NCI-H524 treated with DMSO at 0.1 percent for 48 hours (cell line): ENCODE measurements at regions not wholly inside any gene's neighbourhood (a gene's known extent, or its start where the extent isn't known, plus 50 kb on each side); places are given as distances from the start of the nearest gene placed in this dataset.

Experiments used
- DNase-seq: peaks from one replicate; lab custom pipeline; 2025; lab: John Stamatoyannopoulos, UW

- no peak for DNase-seq
Observed at GRCh38 chr2:162963156-162963555, 124.6 kb upstream of the KCNH7 start.

GRCh38 chr2:162945785-162946184, 107.2 kb upstream of the KCNH7 start:
- no peak for DNase-seq

GRCh38 chr2:162938387-162938786, 99.8 kb upstream of the KCNH7 start:
- no peak for DNase-seq

- no peak for DNase-seq
Observed at GRCh38 chr2:162934191-162934590, 95.6 kb upstream of the KCNH7 start.

- DNase-seq: no peak
Observed at GRCh38 chr2:162932416-162932815, 93.8 kb upstream of the KCNH7 start.

GRCh38 chr2:162929571-162929970, 91.0 kb upstream of the KCNH7 start:
- no peak for DNase-seq

- no peak for DNase-seq
Observed at GRCh38 chr2:162928356-162928755, 89.8 kb upstream of the KCNH7 start.

- no peak for DNase-seq
Observed at GRCh38 chr2:162926907-162927306, 88.3 kb upstream of the KCNH7 start.

- no peak for DNase-seq
Observed at GRCh38 chr2:162926501-162926900, 87.9 kb upstream of the KCNH7 start.

GRCh38 chr2:162925595-162925994, 87.0 kb upstream of the KCNH7 start:
- DNase-seq: no peak

- DNase-seq: no peak
Observed at GRCh38 chr2:162919111-162919510, 80.5 kb upstream of the KCNH7 start.

- no peak for DNase-seq
Observed at GRCh38 chr2:162917626-162918025, 79.1 kb upstream of the KCNH7 start.

GRCh38 chr2:162916286-162916801, 77.8 kb upstream of the KCNH7 start:
- DNase-seq: no peak

- no peak for DNase-seq
Observed at GRCh38 chr2:162915858-162916257, 77.3 kb upstream of the KCNH7 start.

GRCh38 chr2:162914161-162914560, 75.6 kb upstream of the KCNH7 start:
- no peak for DNase-seq

GRCh38 chr2:162912787-162913186, 74.2 kb upstream of the KCNH7 start:
- DNase-seq: no peak

- no peak for DNase-seq
Observed at GRCh38 chr2:162908567-162908966, 70.0 kb upstream of the KCNH7 start.

GRCh38 chr2:162890690-162891311, 52.2 kb upstream of the KCNH7 start:
- no peak for DNase-seq

GRCh38 chr2:162888652-162889051, 50.1 kb upstream of the KCNH7 start:
- DNase-seq: no peak
